ENCODE measurements at regions not wholly inside any gene's neighbourhood (a gene's known extent, or its start where the extent isn't known, plus 50 kb on each side); places are given as distances from the start of the nearest gene placed in this dataset.

DNA sequence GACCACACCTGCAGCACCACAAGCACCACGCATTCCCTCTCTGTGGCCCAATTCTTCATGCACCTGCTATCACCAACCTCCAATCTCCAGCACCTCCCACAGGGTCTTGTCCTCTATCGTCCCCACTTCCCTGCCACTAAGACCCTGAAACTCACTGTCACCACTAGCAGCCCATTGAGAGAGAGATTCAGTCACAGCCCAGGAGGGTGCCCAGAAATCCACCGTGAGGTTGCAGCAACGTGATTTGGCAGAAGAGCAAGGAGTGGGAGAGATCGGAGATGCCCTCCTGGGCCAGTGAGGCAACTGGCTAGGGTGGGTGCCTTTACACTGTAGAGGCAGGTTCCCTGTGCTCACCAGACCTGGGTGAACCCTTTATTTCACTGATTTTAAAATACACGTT is 90.1 kb downstream of the ANKRD60 start:
- no peak for DNase-seq

DNA sequence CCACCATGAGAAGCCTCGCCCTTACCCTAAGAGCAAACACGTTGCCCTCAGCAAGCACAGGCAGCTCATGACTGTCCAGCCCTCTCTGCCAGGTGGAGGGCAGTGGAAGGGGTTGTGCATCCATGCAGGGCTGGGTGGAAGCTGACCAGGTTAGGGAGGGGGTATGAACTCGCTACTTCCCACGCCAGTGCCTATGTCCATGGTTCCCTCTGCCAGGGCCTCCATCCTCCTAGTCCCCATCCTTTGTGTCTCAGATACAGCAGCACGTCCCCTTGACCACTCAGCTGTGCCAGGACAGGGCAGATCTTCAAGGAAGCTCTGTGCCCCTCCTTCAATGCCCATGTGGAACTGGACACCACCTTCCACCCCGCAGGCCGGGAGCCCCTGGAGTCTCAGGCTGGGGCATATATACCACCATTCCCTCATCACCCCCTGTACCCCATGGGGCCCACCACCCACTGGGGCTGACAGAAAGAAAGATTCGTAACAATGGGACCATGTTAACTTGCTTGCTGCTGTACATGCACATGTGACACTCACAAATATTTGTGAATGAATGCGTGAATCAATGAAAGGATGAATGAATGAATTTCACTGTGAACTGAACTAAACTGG is 90.7 kb downstream of the ANKRD60 start:
- no peak for DNase-seq

DNA sequence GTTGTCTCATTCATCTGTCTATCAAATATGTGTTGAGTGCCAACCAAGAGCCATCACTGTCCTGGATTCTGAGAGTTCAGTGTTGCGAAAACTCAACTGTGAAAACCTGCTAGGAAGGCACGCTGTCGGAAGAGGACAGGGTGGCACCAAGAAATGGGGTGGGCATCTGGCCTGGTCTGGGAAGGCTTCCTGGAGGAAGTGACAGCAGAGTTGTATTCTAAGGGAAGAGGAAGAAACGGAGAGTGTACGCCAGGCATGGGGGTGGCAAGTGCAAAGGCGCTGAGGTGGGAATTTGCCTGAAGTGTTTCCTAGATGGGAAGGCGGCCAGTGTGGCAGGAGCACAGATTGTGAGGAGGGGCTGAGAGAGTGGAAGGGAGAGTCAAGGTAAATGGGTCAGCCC is 91.2 kb downstream of the ANKRD60 start:
- DNase-seq = no peak

DNA sequence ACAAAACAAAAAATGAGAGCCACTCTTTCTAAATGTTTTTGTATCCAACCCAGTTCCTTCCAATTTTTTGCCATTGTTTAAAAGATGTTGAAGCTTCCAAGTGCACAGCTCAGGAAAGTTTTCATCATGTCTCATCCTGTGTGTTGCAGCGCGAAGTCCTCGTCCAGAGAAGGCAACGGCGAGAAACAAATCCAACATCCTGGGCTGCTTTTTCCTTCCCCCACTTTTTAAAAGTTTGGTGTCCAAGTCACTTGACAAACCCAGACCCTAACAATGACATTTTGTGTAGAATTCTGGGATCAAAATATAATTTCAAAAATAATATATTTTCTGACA is 92.3 kb downstream of the ANKRD60 start:
- no peak for DNase-seq

DNA sequence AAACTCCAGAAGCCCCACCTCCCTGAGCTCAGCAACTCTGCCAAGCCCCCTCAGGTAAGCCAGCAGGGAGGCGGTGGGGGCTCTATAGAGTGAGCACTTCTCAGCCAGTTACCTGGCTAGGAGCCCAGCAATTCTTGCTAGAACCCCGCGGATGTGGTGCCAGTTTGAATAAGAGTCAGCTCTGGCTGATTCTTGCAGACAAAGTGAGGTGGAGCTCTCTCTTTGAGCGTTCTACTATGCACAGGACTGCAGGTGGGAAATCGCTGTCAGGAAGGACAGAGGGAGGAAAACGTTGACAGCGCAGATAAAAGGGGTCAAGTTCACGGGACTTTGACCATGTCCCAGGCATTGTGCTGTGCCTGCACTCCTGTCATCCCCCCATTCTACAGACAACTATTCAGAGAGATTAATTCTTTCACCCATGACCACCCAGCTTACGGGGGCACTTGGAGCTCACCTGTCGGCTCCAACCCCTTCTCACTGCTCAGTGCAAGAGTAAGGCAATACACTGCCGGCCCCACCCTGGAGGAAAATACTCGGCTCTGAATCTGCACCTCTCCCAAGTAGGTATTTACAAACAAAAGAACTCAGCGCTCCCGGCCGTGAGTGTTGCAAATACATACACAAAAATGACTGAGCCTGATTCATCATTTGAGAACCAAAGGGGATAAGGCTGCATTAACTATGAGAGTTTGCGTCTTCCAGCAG is 92.9 kb downstream of the ANKRD60 start:
- DNase-seq = no peak

DNA sequence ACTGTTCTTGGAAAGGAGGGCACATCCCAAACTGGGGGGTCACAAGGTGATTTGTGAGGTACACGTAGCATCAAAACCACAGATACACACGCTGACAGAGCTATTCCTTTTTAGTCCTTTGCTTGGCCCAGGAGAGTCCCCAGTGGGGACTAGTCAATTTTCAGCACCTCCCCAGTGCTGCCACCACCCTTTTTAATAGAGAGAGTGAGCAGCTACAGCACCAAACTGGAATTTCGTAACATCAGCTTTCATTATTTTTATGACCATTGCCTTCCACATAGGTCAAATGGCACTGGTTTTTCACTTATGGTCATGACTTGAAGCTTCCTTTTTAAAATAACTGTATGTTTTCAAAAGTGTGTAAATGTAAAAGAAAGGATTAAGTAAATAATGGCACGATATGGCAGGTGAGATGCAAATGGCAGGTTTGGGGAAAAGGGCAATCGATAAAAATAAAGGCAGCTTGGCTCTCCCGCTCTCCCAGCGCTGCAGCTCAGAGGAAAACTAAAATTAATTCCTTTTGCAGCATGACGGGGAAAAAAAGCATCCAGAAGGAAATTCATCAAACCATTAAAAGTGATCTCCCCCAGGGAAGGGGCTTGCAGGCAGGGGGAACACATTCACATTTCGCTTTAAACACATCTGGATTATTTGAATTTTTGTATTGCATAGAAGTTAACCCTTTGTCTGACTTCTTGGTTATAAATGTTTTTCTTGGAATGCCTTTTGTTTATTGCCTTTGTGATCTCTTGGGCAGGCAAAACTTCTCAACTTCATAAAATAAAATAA is 95.2 kb downstream of the ANKRD60 start:
- DNase-seq = no peak

DNA sequence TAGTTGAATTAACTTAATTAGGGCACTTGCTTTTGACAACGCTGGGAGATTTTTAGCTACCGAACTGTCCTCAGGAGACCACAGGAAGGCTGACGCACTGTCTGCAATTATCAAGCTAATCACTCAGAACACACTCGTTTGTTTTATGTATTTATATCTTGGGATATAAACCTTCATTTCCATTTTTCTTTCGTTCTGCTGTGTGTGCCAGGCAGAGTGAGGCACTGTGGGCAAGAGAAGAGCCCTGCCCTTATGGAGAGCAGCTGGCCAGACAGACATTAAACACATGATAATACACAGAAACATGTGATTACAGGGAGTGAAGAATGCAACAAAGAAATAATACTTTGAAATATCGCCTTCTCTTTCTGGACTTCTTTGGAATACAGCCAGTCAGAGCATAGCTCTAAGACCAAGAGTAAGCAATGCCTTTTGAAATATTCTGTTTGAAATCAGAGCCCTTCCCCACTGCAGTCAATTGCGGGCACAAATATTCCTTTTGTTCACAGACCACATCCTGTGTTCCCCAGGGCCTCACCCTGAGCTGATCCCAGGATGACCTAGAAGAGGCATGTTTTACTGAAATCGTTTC is 96.8 kb downstream of the ANKRD60 start:
- no peak for DNase-seq

DNA sequence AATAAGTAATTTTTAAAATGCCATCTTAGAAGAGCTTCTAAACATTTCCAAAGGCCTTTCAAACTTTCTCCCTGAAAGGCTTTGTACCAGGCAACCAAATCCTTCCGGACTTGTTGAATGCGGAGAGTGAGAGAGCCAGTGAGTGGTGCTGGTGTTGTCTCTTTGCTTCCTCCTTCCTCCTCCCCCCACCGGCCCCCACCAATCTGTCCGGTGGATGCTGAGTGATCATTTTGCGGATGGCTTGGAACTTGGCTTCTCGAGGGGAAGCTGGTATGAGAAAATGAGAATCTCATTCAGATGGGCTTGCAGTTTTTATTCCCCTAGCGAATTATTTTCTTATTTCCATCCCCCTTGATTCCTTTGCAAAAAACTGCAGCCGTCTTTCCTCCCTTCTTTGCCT is 97.3 kb downstream of the ANKRD60 start:
- DNase-seq = no peak

DNA sequence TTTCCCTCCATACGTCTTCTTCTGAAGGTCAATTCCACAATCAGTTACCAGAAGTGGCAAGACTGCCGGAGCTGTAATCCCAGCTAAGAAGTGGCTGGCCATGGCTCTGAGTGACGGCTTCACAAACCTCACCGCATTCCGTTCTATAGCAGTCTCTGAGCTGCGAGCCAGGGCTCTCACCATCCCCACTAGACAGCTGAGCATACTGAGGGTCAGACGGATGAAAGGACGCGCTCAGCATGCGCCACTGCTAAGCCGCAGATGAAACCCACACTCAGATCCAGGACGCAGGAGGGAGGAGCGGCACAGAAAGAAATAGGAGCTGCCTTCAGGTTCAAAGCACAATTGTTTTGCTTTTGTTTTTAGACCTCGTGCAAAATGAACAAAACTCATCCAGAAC is 97.9 kb downstream of the ANKRD60 start:
- no peak for DNase-seq

DNA sequence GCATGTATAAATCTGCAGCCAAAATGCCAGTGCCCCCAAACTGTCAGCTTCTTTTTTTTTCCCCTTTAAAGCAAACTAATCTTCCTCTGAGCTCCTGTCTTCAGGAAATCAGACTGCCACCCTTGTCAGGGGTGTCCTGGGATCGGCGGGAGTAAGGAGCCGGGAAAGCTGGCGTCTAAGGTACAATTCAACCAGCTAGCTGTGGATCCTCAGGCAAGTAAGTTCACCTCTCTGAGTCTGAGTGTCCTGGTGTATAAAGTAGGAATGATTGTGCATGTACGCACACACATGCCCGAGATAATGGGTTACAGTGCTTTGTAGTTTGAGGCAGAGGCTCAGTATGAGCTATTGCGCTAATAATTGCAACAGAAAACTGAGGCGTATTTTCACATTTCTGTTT is 98.3 kb downstream of the ANKRD60 start:
- no peak for DNase-seq

DNA sequence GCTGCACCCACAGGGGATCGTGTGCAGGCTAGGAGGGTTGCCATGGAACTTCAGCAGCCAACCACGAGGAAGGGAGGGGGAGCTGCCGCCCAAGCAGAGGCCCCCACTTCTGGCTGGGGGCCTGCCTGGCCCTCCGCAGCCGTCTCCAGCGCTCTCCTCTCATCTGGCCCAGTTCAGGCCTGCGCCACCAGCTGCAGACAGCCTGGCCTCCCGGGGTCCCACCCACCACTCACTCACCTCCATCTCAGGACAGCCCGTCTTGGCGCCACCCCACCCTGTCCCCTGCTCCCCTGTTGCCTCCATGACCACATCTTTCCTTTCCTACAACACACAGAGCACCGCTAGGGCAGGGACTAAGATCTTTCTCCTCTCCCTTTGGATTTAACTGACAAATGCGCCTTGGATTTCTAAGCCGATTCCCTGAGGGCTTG is 98.7 kb downstream of the ANKRD60 start:
- no peak for DNase-seq

DNA sequence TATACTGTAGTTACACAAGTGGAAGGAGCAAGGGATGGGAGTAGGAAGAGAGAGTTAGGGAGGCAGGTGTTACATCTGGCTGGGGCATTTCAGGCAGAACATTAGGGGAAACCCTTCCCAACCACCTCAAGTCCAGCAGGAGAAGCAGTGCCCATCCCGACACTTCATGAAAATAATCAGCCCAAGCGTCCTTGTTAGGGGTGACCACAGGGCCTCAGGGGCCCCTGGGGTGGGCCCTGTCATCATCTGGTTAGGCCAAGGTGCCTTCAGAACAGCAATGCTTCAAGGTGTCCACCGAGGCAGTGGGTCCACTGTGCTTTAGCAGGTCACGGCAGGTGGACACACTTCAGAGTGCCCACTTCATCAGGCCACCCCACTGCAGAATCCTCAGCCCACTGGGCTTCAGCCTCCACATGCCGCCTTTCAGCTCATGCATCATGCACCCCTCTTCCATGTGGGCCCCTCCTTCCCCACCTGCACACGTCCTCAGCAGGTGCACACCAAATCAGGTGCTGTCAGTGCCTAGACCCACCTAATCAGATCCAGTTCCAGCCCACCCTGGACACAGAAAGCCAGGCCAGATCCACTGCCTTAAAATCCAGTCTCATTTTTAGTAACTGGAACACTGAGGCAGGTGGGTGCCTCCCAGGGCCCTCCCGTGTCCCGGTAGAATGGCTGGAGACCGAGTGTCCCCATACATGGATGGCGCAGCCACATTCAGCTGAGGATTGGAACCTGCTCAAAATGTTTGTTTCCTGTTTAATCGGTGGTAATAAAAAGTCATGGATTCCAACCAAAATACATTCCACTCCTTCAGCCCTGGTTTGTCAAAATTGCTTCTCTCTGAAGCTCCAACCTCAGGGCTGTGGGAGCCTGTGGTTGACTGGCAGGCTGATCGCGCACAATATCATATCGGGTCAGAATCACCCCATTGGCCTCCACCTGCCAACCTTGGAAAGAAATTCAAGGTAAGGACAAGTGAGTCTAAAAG is 99.5 kb downstream of the ANKRD60 start:
- no peak for DNase-seq

DNA sequence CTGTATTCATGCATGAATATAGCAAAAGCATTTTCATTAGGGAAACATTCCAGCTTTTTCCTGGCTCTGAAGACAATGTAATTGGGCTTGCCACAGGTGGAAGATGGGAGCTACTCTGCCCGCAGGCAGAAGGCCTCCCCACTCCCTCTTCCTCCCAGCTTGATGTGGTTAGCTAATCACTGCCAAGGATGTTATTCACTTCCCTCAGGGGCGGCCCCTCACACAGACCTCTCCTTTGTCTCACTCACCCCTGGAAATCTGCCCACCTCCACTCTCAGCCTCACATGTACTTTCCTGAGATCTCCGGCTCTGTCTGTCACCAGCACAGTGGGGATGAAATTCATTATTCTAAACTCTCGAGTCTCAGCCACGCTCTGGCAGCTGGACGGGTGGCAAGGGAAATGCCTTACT is 100.7 kb downstream of the ANKRD60 start:
- peak; percentile 8 for DNase-seq

DNA sequence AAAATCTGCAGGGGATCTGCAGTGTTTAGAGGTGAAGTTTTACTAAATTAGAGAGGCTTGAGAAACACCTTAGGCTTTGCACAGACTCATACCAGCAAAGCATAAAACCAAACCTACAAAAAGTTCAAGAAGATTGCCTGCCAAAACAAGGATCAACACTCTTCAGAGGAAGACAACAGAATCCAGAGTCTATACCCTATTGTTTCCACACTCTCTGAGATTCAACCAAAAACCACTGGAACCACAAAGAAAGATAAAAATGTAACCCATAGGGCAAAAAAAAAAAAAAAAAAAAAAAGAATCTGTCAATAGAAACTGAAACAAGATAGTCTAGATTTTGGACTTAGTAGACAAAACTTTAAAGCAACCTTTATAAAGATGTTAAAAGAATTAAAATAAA is 102.7 kb downstream of the ANKRD60 start:
- no peak for DNase-seq

DNA sequence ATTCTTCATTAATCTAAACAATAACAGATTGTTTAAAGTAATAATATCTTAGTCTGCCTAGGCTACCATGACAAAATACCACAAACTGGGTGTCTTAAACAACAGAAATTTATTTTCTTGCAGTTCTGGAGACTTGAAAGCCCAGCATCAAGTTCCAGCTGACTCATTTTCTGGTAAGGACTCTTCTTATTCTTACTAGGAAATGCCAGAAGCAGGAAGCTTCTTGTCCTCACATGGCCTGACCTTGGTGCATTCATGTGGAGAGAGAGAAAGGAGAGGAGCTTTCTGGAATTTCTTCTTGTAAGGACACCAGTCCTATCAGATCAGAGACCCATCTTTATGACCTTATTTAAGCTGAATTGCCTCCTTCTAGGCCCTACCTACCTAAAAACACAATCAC is 110.5 kb downstream of the ANKRD60 start:
- no peak for DNase-seq

DNA sequence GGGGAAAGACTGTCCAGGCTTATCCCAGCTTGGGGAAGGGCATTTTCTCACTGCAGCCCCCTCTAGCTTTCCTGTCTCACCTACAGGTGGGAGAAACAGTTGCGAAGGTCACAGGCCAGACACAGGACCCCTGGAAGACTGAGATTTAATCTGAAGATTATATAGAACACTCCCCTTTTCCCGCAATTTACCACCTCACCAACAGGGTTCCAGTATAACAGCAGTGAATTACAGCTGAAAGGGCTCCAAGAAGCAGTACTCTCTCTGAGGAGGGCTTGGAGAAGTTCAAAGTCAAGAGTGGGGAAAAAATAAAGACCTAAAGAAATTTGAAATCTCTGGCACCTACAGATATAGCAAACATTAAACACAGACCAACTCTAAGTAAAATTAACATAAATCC is 111.9 kb downstream of the ANKRD60 start:
- DNase-seq = no peak

DNA sequence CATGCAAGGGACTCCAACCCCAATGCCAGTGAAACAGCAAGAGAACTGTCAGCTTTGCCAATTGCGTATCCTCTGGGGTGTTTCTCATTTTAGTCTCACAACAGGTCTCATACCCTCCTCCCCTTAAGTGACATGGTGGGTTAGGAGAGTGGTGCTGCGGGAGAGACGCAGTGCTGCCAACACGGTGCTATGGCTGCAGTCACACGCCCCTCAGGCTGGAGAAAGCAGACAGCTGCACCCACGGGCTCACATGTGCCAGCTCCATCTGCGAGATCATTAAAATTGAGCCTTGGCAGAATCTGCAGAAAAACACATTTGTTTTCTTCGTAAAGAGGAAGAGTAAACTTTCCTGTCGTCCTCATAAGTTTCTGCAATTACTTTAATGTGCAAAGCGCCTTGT is 114.7 kb downstream of the ANKRD60 start:
- DNase-seq = no peak

DNA sequence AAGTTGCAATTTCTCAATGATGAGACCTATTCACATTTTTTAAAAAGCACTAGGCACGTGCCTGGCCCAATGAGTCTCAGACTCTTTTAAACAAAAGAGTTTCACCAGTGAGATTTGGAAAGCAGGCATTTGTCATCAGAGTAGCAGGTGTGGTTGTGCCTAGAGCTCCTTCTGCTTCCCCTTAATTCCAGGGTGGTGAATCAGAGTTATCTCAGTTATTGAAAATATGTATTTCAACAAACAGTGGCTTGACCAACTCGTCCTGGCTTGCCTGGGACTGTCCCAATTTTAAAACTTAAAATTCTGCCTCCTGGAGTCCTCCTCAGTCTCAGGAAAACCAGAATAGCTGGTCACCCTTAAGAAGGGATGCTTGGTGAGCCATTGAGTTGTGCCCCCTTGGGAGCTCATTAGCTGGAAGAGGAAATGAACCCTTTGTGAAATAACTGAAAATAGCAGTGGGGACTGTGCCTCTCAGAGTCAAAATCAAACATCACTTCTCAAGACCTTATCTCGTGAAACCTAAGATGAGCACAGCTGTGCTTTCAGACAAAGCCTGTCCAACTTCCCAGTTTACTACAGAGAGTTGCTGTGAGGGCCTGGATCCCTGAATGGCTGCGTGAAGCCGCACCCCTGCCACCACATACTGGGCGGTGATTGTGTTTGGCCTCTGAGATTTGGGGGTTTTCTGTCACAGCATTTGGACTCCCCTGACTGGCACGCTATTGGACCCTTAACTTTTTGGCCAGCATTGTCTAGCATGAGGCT is 116.3 kb downstream of the ANKRD60 start:
- no peak for DNase-seq

DNA sequence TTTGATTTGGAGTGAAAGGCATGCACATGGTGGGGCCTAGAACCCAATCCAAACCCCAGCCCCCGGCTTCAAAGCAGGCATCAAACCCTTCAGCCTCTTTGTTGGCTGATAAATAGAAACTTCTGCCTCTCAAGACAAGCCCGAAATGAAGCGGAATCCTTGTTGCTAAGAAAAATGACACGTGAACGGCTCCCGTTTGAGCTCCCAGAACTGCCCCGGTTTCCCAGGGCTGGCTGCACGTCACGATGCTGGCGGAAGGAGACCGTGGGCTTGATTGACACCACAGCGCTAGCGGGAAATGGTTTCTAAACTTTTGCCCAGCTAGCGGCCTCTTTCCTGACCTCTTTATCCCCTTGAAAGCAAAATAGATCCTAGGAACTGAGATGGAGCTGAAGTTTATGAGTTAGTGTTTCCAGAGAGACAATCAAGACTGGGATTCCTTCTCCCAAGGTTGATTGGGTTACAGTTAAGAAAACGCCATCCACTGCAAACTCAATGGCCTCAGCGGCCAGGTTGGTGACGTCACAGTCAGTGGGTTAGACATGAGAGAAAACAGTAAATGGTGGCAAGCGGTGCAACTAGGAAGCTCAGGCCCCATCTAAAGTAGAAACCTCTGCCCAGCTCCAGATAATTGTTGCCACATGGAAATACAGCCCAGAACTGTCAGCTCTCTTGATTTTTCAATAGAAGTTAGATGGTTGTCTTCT is 117.0 kb downstream of the ANKRD60 start:
- no peak for DNase-seq

DNA sequence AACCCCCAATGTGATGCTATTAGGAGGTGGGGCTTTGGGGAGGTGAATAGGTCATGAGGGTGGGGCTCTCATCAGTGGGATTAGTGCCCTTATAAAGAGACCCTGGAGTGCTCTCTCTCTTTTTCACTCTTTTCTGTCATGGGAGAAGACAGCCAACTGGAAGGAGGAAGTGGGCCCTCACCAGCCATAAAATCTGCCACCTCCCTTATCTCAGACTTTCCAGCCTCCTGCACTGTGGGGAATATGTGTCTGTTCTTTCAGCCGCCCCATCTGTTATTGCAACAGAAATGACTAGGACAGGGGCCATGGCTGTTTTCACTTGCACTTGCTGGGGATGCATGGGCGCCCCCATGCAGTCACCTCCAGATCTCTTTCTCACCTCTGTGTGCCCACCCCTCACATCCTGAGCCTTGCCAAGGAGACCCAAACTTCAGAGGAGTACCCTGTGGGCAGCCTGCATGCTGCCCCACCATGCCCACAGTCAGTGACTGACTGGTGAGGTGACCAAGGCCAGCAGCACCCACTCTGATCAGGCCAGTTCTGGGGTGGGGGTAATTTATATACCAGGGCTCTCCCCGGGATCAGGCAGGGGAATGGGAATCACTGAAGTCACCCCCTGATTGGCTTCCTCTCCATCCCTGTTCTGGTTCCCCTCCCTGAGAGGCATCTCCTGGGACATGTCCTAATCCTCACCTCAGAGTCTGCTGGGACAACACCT is 118.4 kb downstream of the ANKRD60 start:
- DNase-seq = no peak

Data from stimulated activated CD4-positive, alpha-beta T cell treated with anti-CD3 and anti-CD28 coated beads, Interleukin-1b, Interleukin-23, amount 100 ng/mL, for 48 hours (primary cell).